ENCODE measurements at regions not wholly inside any gene's neighbourhood (a gene's known extent, or its start where the extent isn't known, plus 50 kb on each side); places are given as distances from the start of the nearest gene placed in this dataset.

- ATAC-seq (no peak), DNase-seq (no peak)
- Mint-ChIP-seq H3K4me3 (no peak overlapping the region), H3K27ac (no peak overlapping the region), H3K27me3 (no peaks in the 10 kb centered on the region), H3K36me3 (ENCODE audit: low read depth) (no peaks in the 10 kb centered on the region), H3K4me1 (no peaks in the 10 kb centered on the region)
- peaks cover 3% of the 10 kb centered on the region for H3K9me3 ChIP-seq (ENCODE audit: control insufficient read depth, low read length, poor library complexity, severe bottlenecking)
These were observed 147.7 kb downstream of the COG6 start for GRCh38 chr13:39803156-39803555.

DNA sequence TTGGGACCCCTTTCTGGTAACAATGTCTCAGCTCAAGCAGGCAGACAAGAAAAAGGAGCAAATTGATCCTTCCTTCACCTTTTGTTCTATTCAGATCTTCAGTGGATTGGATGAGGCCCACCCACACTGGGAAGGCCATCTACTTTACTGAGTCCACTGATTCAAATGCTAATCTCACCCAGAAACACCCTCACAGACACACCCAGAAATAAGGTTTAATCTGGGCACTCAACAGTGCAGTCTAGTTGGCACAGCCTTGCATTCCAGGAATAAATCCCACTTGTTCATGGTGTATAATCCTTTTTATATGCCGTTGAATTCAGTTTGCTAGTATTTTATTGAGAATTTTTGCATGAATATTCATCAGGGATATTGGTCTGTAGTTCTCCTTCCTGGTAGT is 148.4 kb downstream of the COG6 start:
- Mint-ChIP-seq H3K4me3 (no peak overlapping the region), H3K27ac (no peak overlapping the region), H3K4me1 (no peaks in the 10 kb centered on the region), H3K36me3 (ENCODE audit: low read depth) (no peaks in the 10 kb centered on the region), H3K27me3 (no peaks in the 10 kb centered on the region)
- DNase-seq (no peak), ATAC-seq (no peak)
- H3K9me3 ChIP-seq (ENCODE audit: control insufficient read depth, low read length, poor library complexity, severe bottlenecking), result peaks cover 3% of the 10 kb centered on the region

DNA sequence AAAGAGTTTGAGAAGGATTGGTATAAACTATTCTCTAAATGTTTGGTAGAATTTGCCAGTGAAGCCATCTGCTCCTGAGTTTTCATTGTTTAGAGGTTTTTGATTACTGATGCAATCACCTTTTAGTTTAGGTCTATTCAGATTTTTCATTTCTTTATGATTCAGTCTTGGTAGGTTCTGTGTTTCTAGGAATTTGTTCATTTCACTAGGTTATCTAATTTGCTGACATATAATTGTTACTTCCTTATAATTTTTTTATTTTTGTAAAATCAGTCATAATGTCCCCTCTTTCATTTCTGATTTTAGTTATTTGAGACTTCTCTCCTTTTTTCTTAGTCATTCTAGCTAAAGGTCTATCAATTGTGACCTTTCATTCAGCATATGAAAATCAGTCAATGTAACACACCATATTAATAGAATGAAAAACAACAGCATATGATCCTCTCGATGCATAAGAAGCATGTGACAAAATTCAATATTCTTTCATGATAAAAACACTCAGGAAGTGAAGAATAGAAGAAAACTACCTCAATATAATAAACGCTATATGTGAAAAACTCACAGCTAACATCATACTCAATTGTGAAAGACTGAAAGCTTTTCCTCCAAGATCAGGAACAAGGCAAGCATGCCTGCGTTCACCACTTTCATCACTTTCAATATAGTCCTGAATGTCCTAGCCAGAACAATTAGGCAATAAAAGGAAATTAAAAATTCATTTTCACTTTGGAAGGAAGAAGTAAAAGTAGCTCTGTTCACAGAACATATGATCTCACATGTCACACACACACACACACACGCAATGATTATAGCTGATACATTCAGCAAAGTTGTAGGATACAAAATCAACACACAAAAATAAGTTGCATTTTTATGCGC is 149.1 kb downstream of the COG6 start:
- ATAC-seq (no peak), DNase-seq (no peak)
- Mint-ChIP-seq H3K27ac (no peak overlapping the region), H3K4me1 (no peaks in the 10 kb centered on the region), H3K4me3 (no peak overlapping the region), H3K36me3 (ENCODE audit: low read depth) (no peaks in the 10 kb centered on the region), H3K27me3 (no peaks in the 10 kb centered on the region)
- H3K9me3 ChIP-seq (ENCODE audit: control insufficient read depth, low read length, poor library complexity, severe bottlenecking), result peaks cover 3% of the 10 kb centered on the region

DNA sequence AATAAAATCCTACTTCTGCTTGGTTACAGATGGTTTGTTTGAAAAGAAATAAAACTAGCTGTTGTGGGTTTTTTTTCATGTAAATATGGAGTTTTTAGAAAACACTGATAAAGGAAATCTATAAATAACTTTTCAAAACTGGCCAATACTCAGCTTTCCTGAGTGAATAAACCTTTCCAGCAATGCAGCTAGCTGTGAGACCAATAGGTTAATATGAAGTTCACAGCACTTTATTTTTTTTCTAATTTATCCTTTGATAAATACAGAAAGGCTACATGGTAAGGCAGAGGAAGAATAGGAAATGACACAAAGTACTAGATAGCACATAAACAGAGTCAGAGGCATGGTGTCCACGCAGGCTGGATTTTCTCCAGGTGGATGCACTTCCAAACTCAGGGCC is 154.0 kb downstream of the COG6 start:
- H3K9me3 ChIP-seq (ENCODE audit: control insufficient read depth, low read length, poor library complexity, severe bottlenecking), result peaks cover 3% of the 10 kb centered on the region
- ATAC-seq (no peak), DNase-seq (no peak)
- H3K4me3 Mint-ChIP-seq, result no peak overlapping the region
- H3K4me1 Mint-ChIP-seq, result no peaks in the 10 kb centered on the region
- H3K27ac Mint-ChIP-seq, result no peak overlapping the region
- H3K36me3 Mint-ChIP-seq (ENCODE audit: low read depth), result peaks cover 3% of the 10 kb centered on the region
- peaks cover 9% of the 10 kb centered on the region for H3K27me3 Mint-ChIP-seq

GRCh38 chr13:39810091-39810877 is 154.8 kb downstream of the COG6 start:
- Mint-ChIP-seq H3K27ac (no peak overlapping the region), H3K27me3 (peaks cover 9% of the 10 kb centered on the region), H3K36me3 (ENCODE audit: low read depth) (peaks cover 3% of the 10 kb centered on the region), H3K4me3 (no peak overlapping the region), H3K4me1 (no peaks in the 10 kb centered on the region)
- no peak for DNase-seq
- H3K9me3 ChIP-seq (ENCODE audit: control insufficient read depth, low read length, poor library complexity, severe bottlenecking), result peaks cover 3% of the 10 kb centered on the region
- no peak for ATAC-seq

DNA sequence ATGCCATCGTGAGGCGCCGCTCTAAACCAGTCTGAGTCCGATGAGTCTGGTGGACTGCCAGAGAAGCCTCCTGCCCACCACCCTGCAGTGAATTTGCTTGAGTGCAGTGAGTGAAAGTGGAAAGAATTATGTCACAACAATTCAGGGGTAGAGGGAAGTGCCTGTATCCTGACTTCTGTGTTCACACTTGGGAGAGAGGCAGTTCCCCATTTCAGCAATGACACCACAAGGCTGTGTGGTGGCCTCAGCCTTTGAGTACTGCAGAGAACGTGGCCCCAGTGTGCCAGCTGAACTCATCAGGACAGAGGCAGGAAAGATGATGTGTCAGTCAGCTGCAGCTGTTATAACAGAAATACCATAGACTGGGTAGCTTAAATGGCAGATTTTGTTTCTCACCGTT is 155.6 kb downstream of the COG6 start:
- Mint-ChIP-seq H3K4me1 (no peaks in the 10 kb centered on the region), H3K4me3 (no peak overlapping the region), H3K27me3 (peaks cover 9% of the 10 kb centered on the region), H3K27ac (no peak overlapping the region), H3K36me3 (ENCODE audit: low read depth) (peaks cover 3% of the 10 kb centered on the region)
- ATAC-seq, result peak; percentile 14
- no peak for DNase-seq
- peaks cover 3% of the 10 kb centered on the region for H3K9me3 ChIP-seq (ENCODE audit: control insufficient read depth, low read length, poor library complexity, severe bottlenecking)

DNA sequence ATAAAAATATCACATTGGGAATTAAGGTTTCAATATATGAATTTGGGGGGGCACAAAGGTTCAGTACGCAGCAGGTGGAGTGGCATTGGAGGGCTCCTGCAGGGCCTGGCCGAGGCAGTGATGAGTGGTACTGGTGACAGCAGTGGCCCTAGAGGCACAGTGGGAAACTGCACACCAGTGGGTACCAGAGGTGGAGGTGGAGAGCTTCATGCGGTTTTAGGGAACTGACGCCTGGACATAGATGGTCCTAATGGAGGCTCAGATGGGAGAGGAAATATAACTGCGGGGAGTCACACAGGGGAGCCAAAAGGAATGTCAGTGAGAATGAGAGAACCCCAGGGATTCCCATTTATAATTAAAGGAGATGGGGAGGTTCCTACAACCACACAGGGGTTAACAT is 156.2 kb downstream of the COG6 start:
- H3K4me1 Mint-ChIP-seq, result no peaks in the 10 kb centered on the region
- no peak overlapping the region for H3K4me3 Mint-ChIP-seq
- DNase-seq, result no peak
- ATAC-seq, result no peak
- peaks cover 3% of the 10 kb centered on the region for H3K36me3 Mint-ChIP-seq (ENCODE audit: low read depth)
- H3K27me3 Mint-ChIP-seq, result peaks cover 13% of the 10 kb centered on the region
- H3K9me3 ChIP-seq (ENCODE audit: control insufficient read depth, low read length, poor library complexity, severe bottlenecking), result no peaks in the 10 kb centered on the region
- no peak overlapping the region for H3K27ac Mint-ChIP-seq

- peaks cover 3% of the 10 kb centered on the region for H3K36me3 Mint-ChIP-seq (ENCODE audit: low read depth)
- H3K9me3 ChIP-seq (ENCODE audit: control insufficient read depth, low read length, poor library complexity, severe bottlenecking), result no peaks in the 10 kb centered on the region
- no peak overlapping the region for H3K27ac Mint-ChIP-seq
- no peaks in the 10 kb centered on the region for H3K4me1 Mint-ChIP-seq
- H3K27me3 Mint-ChIP-seq, result peaks cover 5% of the 10 kb centered on the region
- no peak for DNase-seq
- H3K4me3 Mint-ChIP-seq, result no peak overlapping the region
- no peak for ATAC-seq
These were observed 160.1 kb downstream of the COG6 start for GRCh38 chr13:39815345-39816111.

DNA sequence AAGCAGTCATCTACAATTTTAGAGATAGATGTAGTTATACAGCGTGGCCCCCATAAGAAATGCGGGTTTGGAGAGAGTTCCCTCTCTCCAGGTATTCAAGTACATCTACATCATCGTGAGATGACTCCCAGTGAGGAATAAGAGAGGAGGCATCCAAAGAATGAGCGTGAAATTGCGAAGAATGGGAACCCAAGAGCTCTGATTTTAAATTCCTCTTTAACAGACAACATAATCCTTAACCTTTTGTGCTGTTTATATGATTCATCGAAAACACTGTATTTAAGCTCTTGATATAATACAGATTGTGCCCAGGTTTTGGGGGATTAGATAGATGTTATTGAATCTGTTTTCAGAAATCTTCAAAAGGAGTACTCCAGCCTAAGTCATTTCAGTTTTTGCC is 161.5 kb downstream of the COG6 start:
- H3K27ac Mint-ChIP-seq, result no peak overlapping the region
- no peaks in the 10 kb centered on the region for H3K9me3 ChIP-seq (ENCODE audit: control insufficient read depth, low read length, poor library complexity, severe bottlenecking)
- peaks cover 4% of the 10 kb centered on the region for H3K4me1 Mint-ChIP-seq
- no peak overlapping the region for H3K4me3 Mint-ChIP-seq
- ATAC-seq, result no peak
- H3K36me3 Mint-ChIP-seq (ENCODE audit: low read depth), result no peaks in the 10 kb centered on the region
- H3K27me3 Mint-ChIP-seq, result peaks cover 9% of the 10 kb centered on the region
- DNase-seq, result no peak

DNA sequence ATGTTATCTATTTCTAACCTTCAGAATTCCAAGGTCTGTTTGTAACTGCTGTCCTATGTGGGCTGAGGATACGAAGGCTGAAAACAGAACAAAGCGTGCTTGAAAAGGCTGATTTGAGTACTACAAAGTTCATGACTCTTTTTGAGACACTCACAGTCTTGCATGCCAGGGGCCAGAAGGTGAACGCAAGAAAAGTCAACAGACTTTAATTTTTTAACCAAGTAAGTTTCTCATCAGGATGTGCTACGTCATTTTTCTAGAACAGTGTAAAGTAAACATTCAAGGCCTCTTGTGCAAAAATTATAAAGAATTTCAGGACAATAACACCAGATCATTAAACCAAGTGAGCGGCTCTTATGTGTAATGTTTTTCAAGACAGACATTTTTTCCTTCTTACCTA is 163.5 kb downstream of the COG6 start:
- peaks cover 9% of the 10 kb centered on the region for H3K27me3 Mint-ChIP-seq

DNA sequence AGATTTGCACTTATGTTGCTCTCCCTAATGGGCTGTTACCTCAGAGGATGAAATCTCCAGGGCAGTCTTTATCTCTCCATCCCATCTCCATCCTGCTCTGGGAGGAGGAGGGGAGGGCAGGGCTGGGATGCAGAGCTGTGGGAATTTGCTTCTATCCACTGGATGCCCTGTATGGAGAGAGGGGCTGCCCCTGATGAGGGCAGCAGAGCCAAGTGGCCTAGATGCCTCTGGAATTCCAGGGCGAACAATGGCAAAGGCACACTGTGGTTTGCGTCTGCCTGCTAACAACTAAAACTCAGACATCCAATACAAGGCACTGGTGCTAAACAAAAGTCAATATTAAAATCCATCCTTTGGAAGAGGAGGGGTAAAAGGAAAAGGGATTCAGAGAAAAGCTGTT is 165.1 kb downstream of the COG6 start:
- no peak for ATAC-seq
- Mint-ChIP-seq H3K27ac (no peak overlapping the region), H3K4me3 (no peak overlapping the region), H3K36me3 (ENCODE audit: low read depth) (no peaks in the 10 kb centered on the region), H3K4me1 (peaks cover 10% of the 10 kb centered on the region), H3K27me3 (peaks cover 13% of the 10 kb centered on the region)
- DNase-seq, result no peak
- H3K9me3 ChIP-seq (ENCODE audit: control insufficient read depth, low read length, poor library complexity, severe bottlenecking), result no peaks in the 10 kb centered on the region

More for the DNA sequence above, 163.5 kb downstream of the COG6 start:
- ATAC-seq (no peak), DNase-seq (no peak)
- no peak overlapping the region for H3K4me3 Mint-ChIP-seq
- peaks cover 10% of the 10 kb centered on the region for H3K4me1 Mint-ChIP-seq
- H3K9me3 ChIP-seq (ENCODE audit: control insufficient read depth, low read length, poor library complexity, severe bottlenecking), result no peaks in the 10 kb centered on the region
- H3K27ac Mint-ChIP-seq, result no peak overlapping the region
- H3K36me3 Mint-ChIP-seq (ENCODE audit: low read depth), result no peaks in the 10 kb centered on the region

- H3K4me3 Mint-ChIP-seq, result no peak overlapping the region
- no peak overlapping the region for H3K27ac Mint-ChIP-seq
- no peaks in the 10 kb centered on the region for H3K9me3 ChIP-seq (ENCODE audit: control insufficient read depth, low read length, poor library complexity, severe bottlenecking)
- H3K4me1 Mint-ChIP-seq, result peaks cover 10% of the 10 kb centered on the region
- DNase-seq (no peak), ATAC-seq (no peak)
- H3K27me3 Mint-ChIP-seq, result peaks cover 20% of the 10 kb centered on the region
- no peaks in the 10 kb centered on the region for H3K36me3 Mint-ChIP-seq (ENCODE audit: low read depth)
These were observed 166.5 kb downstream of the COG6 start for GRCh38 chr13:39821977-39822376.

GRCh38 chr13:39822437-39822836 is 167.0 kb downstream of the COG6 start:
- no peaks in the 10 kb centered on the region for H3K36me3 Mint-ChIP-seq (ENCODE audit: low read depth)
- DNase-seq (no peak), ATAC-seq (no peak)
- H3K9me3 ChIP-seq (ENCODE audit: control insufficient read depth, low read length, poor library complexity, severe bottlenecking), result no peaks in the 10 kb centered on the region
- H3K4me3 Mint-ChIP-seq, result no peak overlapping the region
- peaks cover 20% of the 10 kb centered on the region for H3K27me3 Mint-ChIP-seq
- no peak overlapping the region for H3K27ac Mint-ChIP-seq
- peaks cover 10% of the 10 kb centered on the region for H3K4me1 Mint-ChIP-seq
